AG04450 (cell line): ENCODE measurements at regions not wholly inside any gene's neighbourhood (a gene's known extent, or its start where the extent isn't known, plus 50 kb on each side); places are given as distances from the start of the nearest gene placed in this dataset.

Source experiments
- CTCF ChIA-PET: fragments of 300-600, 350-600 bp; formaldehyde crosslinking; extraction: SDS; loops from one replicate; lab custom pipeline; 2022; ENCODE audit warnings: antibody characterized with exemption, inconsistent platforms; lab: Charles Lee
- POLR2A ChIA-PET: fragments of 350-600 bp; formaldehyde crosslinking; extraction: SDS; loops from one replicate; lab custom pipeline; 2021; ENCODE audit warnings: antibody characterized with exemption, inconsistent platforms; lab: Yijun Ruan, JAX
- DNase-seq: peaks from one replicate; pipeline ENCODE4 v3.0.0-alpha.2; 2011; ENCODE audit warnings: low read depth, low spot score
- H3K27ac ChIP-seq: one replicate; pipeline ENCODE4 v1.5.1; 2012; ENCODE audit warnings: low read depth, low read length, control low read depth
- H3K27me3 ChIP-seq: one replicate; pipeline ENCODE4 v1.6.0; 2012; ENCODE audit warnings: low read length; ENCODE audit not compliant: control insufficient read depth, insufficient read depth
- H3K4me3 ChIP-seq: 2 replicates; pipeline ENCODE4 v1.5.1; 2011; ENCODE audit warnings: mild to moderate bottlenecking, low read depth, low read length, control low read depth
- H3K9me3 ChIP-seq: 2 replicates; pipeline ENCODE4 v1.5.1; 2012; ENCODE audit warnings: low read length; ENCODE audit not compliant: control insufficient read depth, insufficient read depth
- CTCF ChIP-seq: IDR thresholded peaks from 2 replicates; pipeline ENCODE4 v1.5.1; 2011; ENCODE audit warnings: low read depth, low read length, control low read depth, inconsistent platforms

- no peak overlapping the region for H3K4me3 ChIP-seq
- H3K27me3 ChIP-seq: peaks cover 3% of the 10 kb centered on the region
- no peak for DNase-seq
- H3K9me3 ChIP-seq: no peaks in the 10 kb centered on the region
- ChIA-PET POLR2A (no interaction called here), CTCF (no interaction called here)
- H3K27ac ChIP-seq: no peak overlapping the region
- no peak for TF ChIP-seq CTCF
Observed at GRCh38 chr6:15769511-15770018, 106.7 kb upstream of the DTNBP1 start.

- TF ChIP-seq CTCF: no peak
- no peak for DNase-seq
- H3K27me3 ChIP-seq: peaks cover 3% of the 10 kb centered on the region
- no peak overlapping the region for H3K27ac ChIP-seq
- no peak overlapping the region for H3K4me3 ChIP-seq
- POLR2A ChIA-PET: no interaction called here
- no peaks in the 10 kb centered on the region for H3K9me3 ChIP-seq
- CTCF ChIA-PET: no interaction called here
Observed at GRCh38 chr6:15768999-15769398, 106.2 kb upstream of the DTNBP1 start.

- no peak overlapping the region for H3K4me3 ChIP-seq
- H3K27ac ChIP-seq: no peak overlapping the region
- no peaks in the 10 kb centered on the region; the same call in 1 of the 2 replicates for H3K9me3 ChIP-seq
- ChIA-PET POLR2A (interaction anchor here (0.5 kb wide), 1 partner anchor 367 kb away, joined by 3 read pairs; no protein-coding TSS in a partner anchor), CTCF (interaction anchor here (1.0 kb wide), 1 partner anchor 72 kb away, joined by 3 read pairs; no protein-coding TSS in a partner anchor)
- DNase-seq: no peak
- TF ChIP-seq CTCF: no peak
- peaks cover 3% of the 10 kb centered on the region for H3K27me3 ChIP-seq
Observed at GRCh38 chr6:15763837-15764236, 101.0 kb upstream of the DTNBP1 start.

- no peak for TF ChIP-seq CTCF
- ChIA-PET POLR2A (no interaction called here), CTCF (no interaction called here)
- Histone ChIP-seq H3K9me3 (no peaks in the 10 kb centered on the region; the same call in 1 of the 2 replicates), H3K27me3 (peaks cover 3% of the 10 kb centered on the region), H3K4me3 (no peak overlapping the region), H3K27ac (no peak overlapping the region)
- no peak for DNase-seq
Observed at GRCh38 chr6:15763364-15763763, 100.5 kb upstream of the DTNBP1 start.

GRCh38 chr6:15761045-15761502 lies 98.2 kb upstream of the DTNBP1 start:
- H3K27ac ChIP-seq: no peak overlapping the region
- DNase-seq: no peak
- H3K27me3 ChIP-seq: peaks cover 3% of the 10 kb centered on the region
- H3K9me3 ChIP-seq: no peaks in the 10 kb centered on the region; the same call in none of the 2 replicates
- CTCF ChIA-PET: no interaction called here
- TF ChIP-seq CTCF: no peak
- no peak overlapping the region for H3K4me3 ChIP-seq
- POLR2A ChIA-PET: no interaction called here
